VCaP (cell line): ENCODE measurements at regions not wholly inside any gene's neighbourhood (a gene's known extent, or its start where the extent isn't known, plus 50 kb on each side); places are given as distances from the start of the nearest gene placed in this dataset.

ENCODE experiments used
- H3K27ac ChIP-seq: fragments of 450-650 bp; 2 replicates; pipeline ENCODE4 v1.5.1; 2017
- CTCF ChIP-seq: fragments of 450-650 bp; conservative IDR thresholded peaks from 2 replicates; pipeline ENCODE4 v1.5.1; 2017; ENCODE audit warnings: mild to moderate bottlenecking, moderate library complexity

DNA sequence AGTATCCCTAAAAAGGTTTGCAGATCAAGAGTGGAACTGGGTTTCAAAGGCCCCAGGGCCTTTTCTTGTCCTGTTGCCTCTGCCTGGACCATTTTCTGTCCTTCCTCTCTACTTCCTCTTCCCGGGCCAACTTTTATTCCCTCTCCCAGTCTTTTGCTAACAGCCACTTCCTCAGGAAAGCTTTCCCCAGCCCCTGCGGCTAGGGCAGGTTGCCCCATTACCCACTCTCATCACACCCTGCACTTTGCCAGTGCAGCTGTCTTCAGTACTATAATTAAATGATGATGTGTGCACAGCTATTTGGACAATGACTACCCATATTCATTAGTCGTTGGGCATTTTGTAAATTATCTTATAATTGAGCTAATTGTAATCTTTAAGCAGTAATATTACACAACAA, 150.5 kb upstream of the THBS1 start:
- no peak for TF ChIP-seq CTCF
- no peak overlapping the region for H3K27ac ChIP-seq

GRCh38 chr15:39431376-39431775, 149.5 kb upstream of the THBS1 start:
- H3K27ac ChIP-seq = no peak overlapping the region
- TF ChIP-seq CTCF = no peak

DNA sequence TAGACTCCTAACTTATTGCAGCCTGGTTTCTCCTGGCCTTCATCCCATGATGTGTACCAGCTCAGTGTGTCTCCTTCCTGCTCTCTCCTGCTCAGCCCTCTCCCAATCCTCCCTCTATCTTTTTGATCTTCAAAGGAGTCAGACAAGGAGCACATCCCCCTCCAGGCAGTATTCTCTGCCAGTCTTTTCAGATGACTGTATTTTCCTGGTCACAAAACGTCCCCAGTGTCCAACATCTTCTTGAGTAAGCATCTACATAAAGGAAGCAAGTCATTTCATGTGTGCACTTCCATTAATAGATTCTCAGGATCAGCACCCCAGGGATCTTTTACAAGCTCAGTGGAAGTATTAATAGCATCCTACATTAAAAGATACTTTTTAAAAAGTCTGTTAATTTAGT, 148.9 kb upstream of the THBS1 start:
- TF ChIP-seq CTCF = no peak

DNA sequence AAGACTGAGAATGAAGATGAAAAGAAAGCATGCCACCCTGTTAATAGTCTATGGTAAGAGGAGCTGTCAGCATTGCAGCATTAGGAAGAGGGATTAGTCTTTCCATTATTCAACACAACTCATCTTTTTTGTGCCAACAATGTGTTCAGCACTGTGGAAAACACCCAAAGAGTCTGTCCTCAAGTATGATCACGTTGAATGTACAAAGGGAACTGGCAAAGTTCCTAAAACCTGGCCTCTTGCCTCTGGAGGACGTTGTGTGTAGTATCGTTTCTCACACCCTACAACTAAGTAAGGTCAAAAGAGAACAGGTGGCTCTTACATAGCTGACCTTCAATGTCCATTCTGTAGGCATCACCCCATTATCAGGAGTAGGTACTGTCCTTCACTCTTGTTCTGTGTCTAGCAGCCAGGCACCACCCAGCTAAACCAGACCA, 147.9 kb upstream of the THBS1 start:
- no peak overlapping the region for H3K27ac ChIP-seq
- no peak for TF ChIP-seq CTCF

More for the DNA sequence above, 148.9 kb upstream of the THBS1 start:
- no peak overlapping the region for H3K27ac ChIP-seq

- TF ChIP-seq CTCF = no peak
- H3K27ac ChIP-seq = no peak overlapping the region
These were observed 147.5 kb upstream of the THBS1 start for GRCh38 chr15:39433376-39433775.

DNA sequence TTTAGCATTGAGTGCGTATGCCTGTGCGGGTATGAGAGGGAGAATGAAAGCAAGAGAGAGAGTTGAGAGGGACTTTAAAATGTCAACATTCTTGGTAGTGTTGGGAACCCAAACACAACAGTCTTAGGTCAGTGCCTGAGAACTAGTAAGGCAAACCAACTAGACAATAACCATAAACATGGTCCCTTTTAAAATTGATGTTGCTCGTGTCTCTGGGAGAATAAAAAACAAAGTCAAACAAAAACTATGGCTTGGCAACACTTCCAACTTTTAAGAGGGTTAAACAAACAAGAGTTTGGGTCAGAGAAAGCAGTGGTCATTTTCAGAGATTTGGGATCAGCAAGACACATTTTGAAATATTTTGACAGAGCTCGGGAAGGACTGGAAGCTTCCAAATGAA, 146.7 kb upstream of the THBS1 start:
- TF ChIP-seq CTCF = no peak
- no peak overlapping the region for H3K27ac ChIP-seq

GRCh38 chr15:39434751-39435238, 146.1 kb upstream of the THBS1 start:
- H3K27ac ChIP-seq = no peak overlapping the region; the same call in 1 of the 2 replicates

More at GRCh38 chr15:39434751-39435238, 146.1 kb upstream of the THBS1 start:
- no peak for TF ChIP-seq CTCF
